ENCODE measurements at regions not wholly inside any gene's neighbourhood (a gene's known extent, or its start where the extent isn't known, plus 50 kb on each side); places are given as distances from the start of the nearest gene placed in this dataset.
A peak's percentile ranks its signal among the peaks of the same experiment; 100 is the strongest.
"Not testable (repeated sequence)": the region's sequence is repeated elsewhere in the genome, so short reads cannot be mapped to it uniquely, and the experiment has no call there.

GRCh38 chr17:68097161-68097805 lies 61.7 kb downstream of the KPNA2 start:
- no peak for DNase-seq

GRCh38 chr17:68099341-68099753 lies 63.8 kb downstream of the KPNA2 start:
- not testable (repeated sequence) for DNase-seq

DNA sequence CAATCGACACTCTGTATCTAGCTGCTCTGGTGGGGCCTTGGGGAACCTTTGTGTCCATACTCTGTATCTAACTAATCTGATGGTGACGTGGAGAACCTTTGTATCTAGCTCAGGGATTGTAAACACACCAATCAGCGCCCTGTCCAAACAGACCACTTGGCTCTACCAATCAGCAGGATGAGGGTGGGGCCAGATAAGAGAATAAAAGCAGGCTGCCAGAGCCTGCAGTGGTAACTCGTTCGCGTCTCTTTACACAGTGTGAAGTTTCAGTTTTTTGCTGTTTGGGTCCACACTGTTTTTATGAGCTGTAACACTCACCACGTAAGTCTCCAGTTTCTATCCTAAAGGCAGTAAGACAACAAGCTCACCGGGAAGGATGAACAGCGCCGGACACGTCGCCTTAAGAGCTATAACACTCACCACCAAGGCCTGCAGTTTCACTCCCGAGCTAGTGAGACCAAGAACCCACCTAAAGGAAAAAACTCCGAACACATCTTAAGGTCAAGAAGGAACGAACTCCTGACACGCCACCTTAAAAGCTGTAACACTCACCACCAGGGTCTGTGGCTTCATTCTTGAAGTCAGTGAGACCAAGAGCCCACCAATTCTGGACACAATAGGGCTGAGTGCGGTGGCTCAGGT lies 64.6 kb downstream of the KPNA2 start:
- DNase-seq = no peak

DNA sequence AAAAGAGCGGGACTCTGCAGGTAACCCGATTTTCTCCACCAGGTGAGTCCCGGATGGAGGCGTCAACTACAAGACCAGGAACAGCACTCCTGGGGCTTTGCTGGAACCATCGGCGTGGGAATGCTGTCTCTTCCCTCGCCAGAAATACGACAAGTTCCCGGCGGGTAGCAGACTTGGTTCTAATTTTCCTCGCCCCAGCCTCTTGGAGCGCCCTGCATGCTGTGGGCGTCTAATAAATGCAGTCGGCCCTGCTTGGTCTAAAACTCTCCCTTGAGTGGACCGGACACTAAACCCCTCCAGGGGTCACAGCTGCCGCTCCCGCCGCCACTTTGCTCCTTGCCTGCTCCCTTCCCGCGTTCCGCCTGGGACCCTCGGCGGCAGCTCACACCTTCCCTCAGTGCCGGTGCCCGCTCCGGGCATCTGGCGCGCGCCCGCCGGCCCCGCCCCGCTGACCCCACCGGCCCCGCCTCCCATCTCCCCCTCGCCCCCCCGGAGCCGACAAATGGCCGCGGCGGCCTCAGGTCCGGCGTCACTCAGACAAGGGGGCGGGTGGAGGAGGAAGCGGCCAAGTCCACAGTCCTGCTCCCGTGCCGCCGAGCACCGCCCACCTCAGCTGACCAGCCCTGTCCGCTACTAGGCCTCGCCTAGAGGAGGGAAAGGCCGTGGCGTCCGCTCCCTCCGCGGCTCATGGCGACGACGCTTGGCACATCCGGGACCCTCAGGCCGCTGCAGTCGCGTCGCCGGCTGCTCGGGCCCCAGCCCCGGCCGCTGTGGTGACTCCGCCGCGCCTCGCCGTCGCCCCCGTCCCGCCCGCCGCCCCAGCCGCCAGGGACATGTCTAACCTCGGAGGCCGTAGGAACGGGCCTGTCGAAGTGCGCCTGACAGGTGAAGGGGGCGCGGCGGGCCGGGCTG lies 65.8 kb downstream of the KPNA2 start:
- peak; percentile 79 for DNase-seq

DNA sequence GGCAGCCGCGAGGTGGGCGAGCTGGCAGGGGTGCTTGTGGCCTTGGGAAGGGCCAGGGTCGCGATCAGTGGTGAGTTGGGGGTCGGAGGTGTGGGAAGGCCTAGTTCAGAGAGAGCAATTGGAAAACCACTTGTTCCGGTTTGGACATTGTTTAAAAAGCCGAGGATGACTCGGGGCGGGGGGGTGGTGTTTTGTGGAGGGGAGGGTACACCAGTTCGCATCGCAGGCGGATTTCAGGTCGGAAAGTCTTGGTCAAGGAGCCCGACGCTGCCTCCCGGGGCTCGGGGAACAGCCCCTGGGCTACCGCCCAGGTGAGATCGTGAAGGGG lies 66.4 kb downstream of the KPNA2 start:
- DNase-seq = no peak

DNA sequence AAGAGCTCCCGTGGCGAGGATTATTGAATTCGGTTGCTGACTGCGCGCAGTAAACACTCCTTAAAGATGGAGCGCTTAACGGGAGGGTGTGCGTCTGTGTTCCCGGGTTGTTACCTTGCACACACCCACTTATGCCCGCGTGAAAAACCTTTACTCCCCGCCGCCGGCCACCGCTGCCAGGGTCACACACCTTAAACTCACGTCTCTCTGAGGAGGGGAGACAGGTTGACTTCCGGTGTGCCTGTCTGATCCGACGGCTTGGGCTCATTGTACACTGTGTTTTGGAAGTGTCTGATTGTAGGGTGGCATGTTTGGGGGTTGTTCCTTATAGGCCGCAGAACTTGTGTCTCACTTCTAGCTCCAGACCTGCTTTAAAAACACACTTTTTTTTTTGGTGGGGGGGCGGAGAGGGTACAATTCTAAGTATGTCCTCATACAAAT lies 66.8 kb downstream of the KPNA2 start:
- peak; percentile 39 for DNase-seq

DNA sequence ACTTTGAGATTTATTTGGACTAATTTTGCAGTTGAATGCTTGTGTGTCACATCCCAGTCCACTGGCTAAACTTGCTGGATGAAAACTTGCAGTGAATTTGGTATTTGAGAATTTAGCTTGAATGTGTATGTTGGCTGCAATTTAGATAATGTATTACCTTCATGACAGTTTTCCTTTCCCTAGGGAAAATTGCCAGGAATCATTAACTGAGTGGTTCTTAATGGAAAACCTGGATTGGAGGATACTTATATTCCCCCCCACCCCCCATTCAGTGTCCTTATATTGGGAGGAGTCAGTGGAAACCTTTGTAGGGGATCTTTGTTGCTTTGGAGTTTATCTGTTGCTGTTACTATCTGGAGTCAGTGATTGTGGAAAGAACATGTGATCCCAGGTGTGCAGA lies 67.6 kb downstream of the KPNA2 start:
- no peak for DNase-seq

DNA sequence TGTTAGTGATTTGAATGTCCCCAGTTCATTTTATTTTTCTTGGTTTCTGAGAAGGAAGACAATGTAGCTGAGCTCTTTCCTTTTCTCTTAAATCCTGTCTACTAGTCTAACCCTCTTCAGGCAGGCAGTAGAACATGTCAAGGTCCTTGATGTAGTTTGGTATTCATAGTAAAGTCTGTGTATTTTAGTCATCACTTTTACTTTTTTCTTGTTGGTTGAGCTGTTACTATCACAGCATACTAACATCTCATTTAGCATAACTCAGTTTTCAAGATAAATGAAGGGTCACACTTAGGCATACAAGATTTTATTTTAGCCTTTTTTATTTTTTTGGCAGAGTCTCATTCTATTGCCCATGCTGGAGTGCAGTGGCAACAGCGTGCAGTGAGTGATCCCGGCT lies 70.5 kb downstream of the KPNA2 start:
- no peak for DNase-seq

DNA sequence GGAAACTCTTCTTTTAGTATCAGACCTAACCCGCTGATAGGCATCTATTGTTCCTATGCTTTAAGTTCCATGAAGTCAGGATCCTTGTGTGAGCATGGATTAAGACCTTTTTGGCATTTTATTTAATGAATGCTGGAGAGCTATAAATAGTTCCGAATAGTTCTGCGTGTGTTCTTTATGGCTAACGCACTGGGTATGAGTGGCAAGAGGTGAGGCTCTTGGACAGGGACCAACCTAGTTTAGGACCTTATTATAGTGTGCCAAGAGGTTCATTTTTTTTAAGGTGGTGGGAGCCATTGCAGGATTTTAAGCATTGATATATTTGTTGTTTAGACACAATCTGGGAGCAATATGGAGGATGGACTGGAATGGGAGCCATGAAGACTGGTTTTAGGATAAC lies 71.8 kb downstream of the KPNA2 start:
- DNase-seq = no peak

DNA sequence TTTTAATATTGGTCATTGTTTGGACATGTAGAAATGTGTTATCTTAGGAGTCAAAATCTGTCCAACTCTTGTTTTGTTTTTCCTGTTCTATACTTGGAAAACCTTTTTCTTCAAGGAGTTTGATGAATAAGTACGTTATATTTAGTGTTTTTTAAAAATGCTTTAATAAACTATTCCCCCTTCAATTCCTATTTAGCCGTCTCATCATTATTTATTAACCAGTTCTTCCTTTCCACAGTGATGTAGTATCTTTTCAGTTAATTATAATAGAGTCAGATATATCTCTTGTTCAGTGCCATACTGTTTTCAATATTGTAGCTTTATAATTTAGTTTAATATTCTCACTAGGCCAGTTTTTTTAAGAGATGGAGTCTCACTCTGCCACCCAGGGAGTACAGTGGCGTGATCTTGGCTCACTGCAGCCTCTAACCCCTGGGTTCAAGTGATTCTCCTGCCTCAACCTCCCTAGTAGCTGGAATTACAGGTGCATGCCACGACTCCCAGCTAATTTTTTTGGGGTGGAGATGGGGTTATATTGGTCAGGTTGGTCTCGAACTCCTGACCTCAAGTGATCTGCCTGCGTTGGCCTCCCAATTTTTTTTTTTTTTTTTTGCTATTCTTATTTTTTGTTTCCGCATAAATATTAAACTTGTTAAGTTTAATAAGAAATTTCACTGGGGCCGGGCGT lies 72.9 kb downstream of the KPNA2 start:
- no peak for DNase-seq

DNA sequence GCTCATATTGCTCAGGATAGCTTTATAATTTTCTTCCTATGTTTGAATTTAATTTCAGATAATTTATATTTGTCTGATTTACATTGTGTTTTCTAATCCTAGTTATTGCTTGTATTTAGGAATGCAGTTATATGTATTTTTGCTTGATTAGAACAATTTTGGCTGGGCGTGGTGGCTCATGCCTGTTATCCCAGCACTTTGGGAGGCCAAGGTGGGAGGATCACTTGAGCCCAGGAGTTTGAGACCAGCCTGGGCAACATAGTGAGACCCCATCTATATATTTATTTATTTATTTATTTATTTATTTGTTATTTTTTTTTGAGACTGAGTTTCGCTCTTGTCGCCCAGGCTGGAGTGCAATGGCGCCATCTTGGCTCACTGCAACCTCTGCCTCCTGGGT lies 73.9 kb downstream of the KPNA2 start:
- not testable (repeated sequence) for DNase-seq

GRCh38 chr17:68116211-68116610 lies 80.7 kb downstream of the KPNA2 start:
- not testable (repeated sequence) for DNase-seq

- DNase-seq = no peak
Measured at GRCh38 chr17:68122587-68122986, 87.1 kb downstream of the KPNA2 start.

DNA sequence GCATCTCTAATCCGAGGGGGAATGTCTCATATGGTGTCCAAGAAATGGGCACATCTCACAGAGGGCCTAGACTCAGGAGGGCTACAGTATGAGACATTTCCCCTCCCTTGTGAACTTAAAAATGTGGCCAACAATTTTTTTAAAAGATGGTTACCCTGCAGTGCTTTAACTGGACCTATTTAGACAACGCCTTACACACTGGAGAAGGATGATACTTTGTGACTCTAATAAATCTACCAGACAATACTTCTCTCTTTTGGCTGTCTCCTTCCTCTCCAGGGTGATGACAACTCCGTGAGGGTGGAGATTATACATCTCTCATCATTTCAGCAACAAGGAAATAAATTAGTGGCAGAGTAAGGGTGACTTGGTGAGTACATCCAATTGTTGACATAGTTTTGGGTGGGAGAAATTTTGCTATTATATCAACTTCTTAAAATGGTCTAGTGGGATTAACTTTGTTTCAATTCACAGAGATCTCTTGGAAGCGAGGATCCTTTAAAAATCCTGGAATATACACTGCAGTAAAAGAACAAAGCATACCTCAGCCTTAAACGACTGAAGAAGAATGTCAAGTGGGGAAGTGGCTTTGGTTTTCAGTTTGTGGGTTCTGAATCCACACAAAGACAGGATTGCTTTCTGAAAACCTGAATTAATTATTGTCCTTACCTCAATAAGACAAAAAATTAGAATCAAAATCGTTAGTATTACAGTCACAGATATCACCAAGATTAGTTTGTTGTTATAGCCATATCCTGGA lies 89.8 kb downstream of the KPNA2 start:
- DNase-seq = no peak

GRCh38 chr17:68127914-68128313 lies 92.4 kb downstream of the KPNA2 start:
- no peak for DNase-seq

DNA sequence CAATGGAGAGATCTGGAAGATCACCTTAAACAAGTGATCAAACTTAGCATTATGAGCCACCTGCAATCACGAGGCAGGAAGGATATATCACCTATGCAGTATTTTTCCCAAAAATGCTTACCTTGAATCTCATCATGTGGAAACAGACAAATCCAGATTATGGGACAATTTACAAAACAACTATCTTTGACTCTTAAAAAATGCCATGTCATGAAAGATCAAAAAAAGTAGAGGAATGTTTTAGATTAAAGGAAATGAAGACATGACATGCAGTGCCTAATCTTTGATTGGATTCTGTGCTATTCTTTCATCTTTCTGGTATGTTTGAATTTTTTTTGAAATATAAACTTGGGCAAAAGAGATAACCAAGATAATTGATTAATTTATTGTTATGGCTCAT lies 95.9 kb downstream of the KPNA2 start:
- no peak for DNase-seq

DNA sequence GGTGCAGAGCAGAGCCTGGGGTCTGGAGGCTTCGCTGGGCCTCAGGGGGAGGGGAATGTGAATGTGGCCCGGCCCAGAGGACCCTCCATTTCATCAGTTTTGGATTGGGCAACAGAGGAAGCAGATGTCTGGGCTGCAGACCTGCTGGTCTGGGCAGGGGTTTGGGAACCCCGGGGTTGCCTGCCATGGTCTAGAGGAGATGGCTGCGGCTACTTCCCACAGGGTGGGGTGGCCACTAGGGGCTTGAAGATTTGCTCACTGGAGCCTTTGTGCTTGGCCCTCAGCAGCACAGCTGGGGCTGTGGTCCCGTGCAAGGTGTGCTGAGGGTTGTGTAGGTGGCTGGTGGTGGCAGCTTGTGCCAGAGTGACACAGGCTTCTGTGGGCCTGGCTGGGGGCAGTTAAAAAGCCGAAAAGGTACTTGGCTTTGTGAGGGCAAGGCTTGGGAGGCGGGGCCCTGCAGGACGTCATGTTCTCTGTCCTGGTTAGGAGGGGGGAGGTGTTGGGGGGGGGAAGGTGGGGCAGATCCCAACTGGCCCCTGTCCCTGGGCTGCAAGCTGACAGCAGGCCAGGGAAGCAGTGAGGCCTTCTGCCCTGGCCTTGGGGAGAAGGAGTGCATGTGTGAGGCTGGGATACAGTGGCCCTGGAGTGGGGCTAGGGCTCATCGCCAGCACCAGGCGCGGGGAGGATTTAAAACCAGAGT lies 98.0 kb downstream of the KPNA2 start:
- DNase-seq = no peak

GRCh38 chr17:68134046-68134637 lies 98.6 kb downstream of the KPNA2 start:
- no peak for DNase-seq

DNA sequence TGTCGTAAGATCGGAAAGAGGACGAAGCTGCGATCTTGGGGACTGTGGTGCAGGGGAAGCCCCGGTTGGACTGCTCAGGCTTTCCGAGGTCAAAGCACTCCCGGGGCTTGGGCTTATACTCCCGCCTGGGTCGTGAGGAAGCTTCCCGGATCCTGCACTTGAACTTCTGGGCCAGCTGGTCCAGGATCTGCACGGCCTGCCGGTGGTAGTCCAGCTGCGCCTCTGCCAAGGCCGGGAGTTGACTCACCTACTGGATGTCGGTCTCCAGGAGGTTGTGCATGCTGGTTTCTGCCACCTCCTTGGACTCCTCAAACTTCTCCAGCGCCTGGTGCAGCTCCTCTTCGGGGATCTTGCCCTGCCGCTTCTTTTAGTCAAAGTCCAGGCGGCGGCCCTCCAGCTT lies 99.2 kb downstream of the KPNA2 start:
- DNase-seq = no peak

DNA sequence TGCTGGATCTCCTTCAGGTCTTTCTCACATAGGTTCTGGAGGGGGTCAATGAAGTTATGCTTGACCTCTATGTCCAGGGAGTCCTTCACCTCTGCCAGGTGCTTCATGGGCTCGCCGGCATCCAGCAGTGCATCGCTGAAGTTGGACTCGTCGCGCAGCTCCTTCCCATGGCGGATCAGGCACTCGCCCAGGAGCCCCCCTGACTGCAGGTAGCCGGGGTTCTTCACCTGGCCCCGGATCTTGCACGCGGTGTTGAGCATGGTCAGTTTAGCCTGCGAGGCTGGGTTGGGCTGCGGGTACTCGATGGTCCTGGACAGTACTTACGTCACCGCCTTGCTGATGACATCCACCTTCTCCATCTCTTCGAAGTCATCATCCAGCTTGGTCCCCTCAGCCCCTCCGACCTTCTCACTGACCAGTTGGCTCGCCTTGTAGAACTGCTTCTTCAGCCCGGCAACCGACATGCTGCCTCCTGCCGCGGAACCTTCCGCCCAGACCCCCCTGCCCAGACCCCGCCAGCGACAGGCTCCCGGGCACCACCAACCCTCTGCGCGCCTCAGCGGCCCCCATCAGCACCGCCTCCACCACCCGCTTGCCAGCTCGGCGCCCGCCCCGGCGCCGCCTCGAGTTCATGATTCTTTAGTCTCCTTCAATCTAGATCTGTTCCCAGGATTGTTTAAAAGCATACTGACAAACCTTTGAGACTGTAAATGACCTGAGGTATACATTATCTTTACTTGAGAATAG lies 99.8 kb downstream of the KPNA2 start:
- no peak for DNase-seq

GRCh38 chr17:68141050-68141449 lies 105.5 kb downstream of the KPNA2 start:
- no peak for DNase-seq

Measured in stimulated activated CD4-positive, alpha-beta T cell treated with anti-CD3 and anti-CD28 coated beads, Interleukin-15, amount 100 ng/mL, for 24 hours (primary cell).